HL-60 (cell line): ENCODE measurements at regions not wholly inside any gene's neighbourhood (a gene's known extent, or its start where the extent isn't known, plus 50 kb on each side); places are given as distances from the start of the nearest gene placed in this dataset.

Experiments
- DNase-seq, 2 experiments: peaks; one replicate each; pipeline ENCODE4 v3.0.0-alpha.2; 2010 to 2020; ENCODE audit warnings: low read depth in 1 of 2, low spot score in 1 of 2
- H3K27ac ChIP-seq: fragments of 250-450 bp; sonication (Bioruptor Pico); replicated peaks from 2 replicates; pipeline ENCODE4 v1.5.1; 2020; ENCODE audit warnings: mild to moderate bottlenecking, moderate library complexity
- H3K27me3 ChIP-seq: fragments of 250-450 bp; sonication (Bioruptor Pico); 2 replicates; pipeline ENCODE4 v1.5.1; 2021; ENCODE audit warnings: mild to moderate bottlenecking, moderate library complexity; ENCODE audit not compliant: insufficient read depth, poor library complexity, severe bottlenecking
- H3K4me3 ChIP-seq: replicated peaks from 2 replicates; pipeline ENCODE4 v1.5.1; 2011; ENCODE audit warnings: mild to moderate bottlenecking, control low read depth, low read length; ENCODE audit not compliant: insufficient read depth
- CTCF ChIP-seq: IDR thresholded peaks from one replicate; pipeline ENCODE4 v1.5.1; 2011; ENCODE audit warnings: low read length, control low read depth, inconsistent platforms; ENCODE audit not compliant: insufficient read depth
- GABPA ChIP-seq: IDR thresholded peaks from 2 replicates; pipeline ENCODE4 v1.6.1; 2012; ENCODE audit warnings: low read depth
- POLR2AphosphoS5 ChIP-seq: IDR thresholded peaks from 2 replicates; pipeline ENCODE4 v1.6.1; 2012; ENCODE audit warnings: low read depth
- SPI1 ChIP-seq: IDR thresholded peaks from 2 replicates; pipeline ENCODE4 v1.6.1; 2012; ENCODE audit warnings: low read depth, mild to moderate bottlenecking, borderline replicate concordance
- TF ChIP-seq, protein P1 (sequence below): IDR thresholded peaks from 2 replicates; pipeline ENCODE4 v1.6.1; 2012; ENCODE audit warnings: low read depth; ENCODE audit not compliant: insufficient replicate concordance

DNA sequence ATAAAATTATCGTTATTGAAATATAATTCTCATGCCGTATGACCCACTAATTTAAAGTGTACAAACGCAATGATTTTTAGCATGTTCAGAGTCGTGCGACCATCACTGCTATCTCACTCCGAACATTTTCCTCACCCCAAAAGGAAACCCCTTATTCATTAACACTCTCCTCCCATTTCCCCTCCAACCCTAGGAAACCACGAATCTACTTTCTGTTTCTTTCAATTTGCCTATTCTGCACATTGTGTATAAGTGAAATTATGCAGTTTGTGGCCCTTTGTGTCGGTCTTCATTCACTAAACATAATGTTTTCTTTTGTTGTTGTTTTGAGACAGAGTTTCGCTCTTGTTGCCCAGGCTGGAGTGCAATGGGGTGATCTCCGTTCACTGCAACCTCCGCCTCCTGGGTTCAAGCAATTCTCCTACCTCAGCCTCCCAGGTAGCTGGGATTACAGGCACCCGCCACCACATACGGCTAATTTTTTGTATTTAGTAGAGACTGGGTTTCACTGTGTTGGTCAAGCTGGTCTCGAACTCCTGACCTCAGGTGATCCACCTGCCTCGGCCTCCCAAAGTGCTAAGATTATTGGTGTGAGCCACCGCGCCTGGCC is 99.7 kb upstream of the ZNF217 start:
- TF ChIP-seq POLR2AphosphoS5 (no peak), CTCF (no peak), SPI1 (no peak), GABPA (no peak)
- TF ChIP-seq, protein P1, sequence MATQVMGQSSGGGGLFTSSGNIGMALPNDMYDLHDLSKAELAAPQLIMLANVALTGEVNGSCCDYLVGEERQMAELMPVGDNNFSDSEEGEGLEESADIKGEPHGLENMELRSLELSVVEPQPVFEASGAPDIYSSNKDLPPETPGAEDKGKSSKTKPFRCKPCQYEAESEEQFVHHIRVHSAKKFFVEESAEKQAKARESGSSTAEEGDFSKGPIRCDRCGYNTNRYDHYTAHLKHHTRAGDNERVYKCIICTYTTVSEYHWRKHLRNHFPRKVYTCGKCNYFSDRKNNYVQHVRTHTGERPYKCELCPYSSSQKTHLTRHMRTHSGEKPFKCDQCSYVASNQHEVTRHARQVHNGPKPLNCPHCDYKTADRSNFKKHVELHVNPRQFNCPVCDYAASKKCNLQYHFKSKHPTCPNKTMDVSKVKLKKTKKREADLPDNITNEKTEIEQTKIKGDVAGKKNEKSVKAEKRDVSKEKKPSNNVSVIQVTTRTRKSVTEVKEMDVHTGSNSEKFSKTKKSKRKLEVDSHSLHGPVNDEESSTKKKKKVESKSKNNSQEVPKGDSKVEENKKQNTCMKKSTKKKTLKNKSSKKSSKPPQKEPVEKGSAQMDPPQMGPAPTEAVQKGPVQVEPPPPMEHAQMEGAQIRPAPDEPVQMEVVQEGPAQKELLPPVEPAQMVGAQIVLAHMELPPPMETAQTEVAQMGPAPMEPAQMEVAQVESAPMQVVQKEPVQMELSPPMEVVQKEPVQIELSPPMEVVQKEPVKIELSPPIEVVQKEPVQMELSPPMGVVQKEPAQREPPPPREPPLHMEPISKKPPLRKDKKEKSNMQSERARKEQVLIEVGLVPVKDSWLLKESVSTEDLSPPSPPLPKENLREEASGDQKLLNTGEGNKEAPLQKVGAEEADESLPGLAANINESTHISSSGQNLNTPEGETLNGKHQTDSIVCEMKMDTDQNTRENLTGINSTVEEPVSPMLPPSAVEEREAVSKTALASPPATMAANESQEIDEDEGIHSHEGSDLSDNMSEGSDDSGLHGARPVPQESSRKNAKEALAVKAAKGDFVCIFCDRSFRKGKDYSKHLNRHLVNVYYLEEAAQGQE, result no peak
- Histone ChIP-seq H3K4me3 (no peak overlapping the region), H3K27me3 (no peaks in the 10 kb centered on the region), H3K27ac (no peak overlapping the region)
- DNase-seq, result no peak

GRCh38 chr20:53692465-53693067 is 98.9 kb upstream of the ZNF217 start:
- H3K27me3 ChIP-seq, result no peaks in the 10 kb centered on the region
- TF ChIP-seq SPI1, result no peak
- TF ChIP-seq CTCF, result no peak
- TF ChIP-seq POLR2AphosphoS5, result no peak
- TF ChIP-seq, protein P1, result no peak
- TF ChIP-seq GABPA, result no peak
- H3K27ac ChIP-seq, result no peak overlapping the region
- no peak overlapping the region for H3K4me3 ChIP-seq
- no peak for DNase-seq

- DNase-seq, result no peak
- Histone ChIP-seq H3K27ac (no peak overlapping the region), H3K27me3 (no peaks in the 10 kb centered on the region), H3K4me3 (no peak overlapping the region)
- TF ChIP-seq POLR2AphosphoS5, result no peak
- TF ChIP-seq, protein P1, result no peak
- TF ChIP-seq SPI1, result no peak
- TF ChIP-seq GABPA, result no peak
- TF ChIP-seq CTCF, result no peak
These were observed 98.2 kb upstream of the ZNF217 start for GRCh38 chr20:53691811-53692192.
